HG02571 (cell line): ENCODE measurements at regions not wholly inside any gene's neighbourhood (a gene's known extent, or its start where the extent isn't known, plus 50 kb on each side); places are given as distances from the start of the nearest gene placed in this dataset.

Source experiments
- ATAC-seq: cut with Tn5 transposase; IDR thresholded peaks from one replicate; pipeline ENCODE4 v1.9.1; 2021; ENCODE audit warnings: mild to moderate bottlenecking, moderate library complexity; ENCODE audit not compliant: unreplicated experiment

GRCh38 chr2:196314157-196314556, 142.8 kb upstream of the STK17B start:
- no peak for ATAC-seq

GRCh38 chr2:196314780-196315179, 143.4 kb upstream of the STK17B start:
- ATAC-seq = no peak

GRCh38 chr2:196315388-196316049, 144.1 kb upstream of the STK17B start:
- ATAC-seq = no peak

GRCh38 chr2:196316050-196316430, 144.7 kb upstream of the STK17B start:
- no peak for ATAC-seq

GRCh38 chr2:196318517-196319377, 147.4 kb upstream of the STK17B start:
- ATAC-seq = no peak

GRCh38 chr2:196322973-196323810, 151.8 kb upstream of the STK17B start:
- no peak for ATAC-seq

- ATAC-seq = no peak
Measured at GRCh38 chr2:196324211-196324610, 152.8 kb upstream of the STK17B start.

- ATAC-seq = no peak
Measured at GRCh38 chr2:196328088-196328680, 156.8 kb upstream of the STK17B start.

- no peak for ATAC-seq
Measured at GRCh38 chr2:196329959-196330358, 158.6 kb upstream of the STK17B start.

- ATAC-seq = no peak
Measured at GRCh38 chr2:196330645-196331044, 159.3 kb upstream of the STK17B start.

- no peak for ATAC-seq
Measured at GRCh38 chr2:196331143-196331542, 159.8 kb upstream of the STK17B start.

- no peak for ATAC-seq
Measured at GRCh38 chr2:196331851-196332250, 160.5 kb upstream of the STK17B start.

GRCh38 chr2:196333397-196333796, 162.0 kb upstream of the STK17B start:
- no peak for ATAC-seq

- no peak for ATAC-seq
Measured at GRCh38 chr2:196334710-196335109, 163.3 kb upstream of the STK17B start.

GRCh38 chr2:196335221-196335634, 163.8 kb upstream of the STK17B start:
- ATAC-seq = no peak

- no peak for ATAC-seq
Measured at GRCh38 chr2:196336207-196336606, 164.8 kb upstream of the STK17B start.

GRCh38 chr2:196336715-196337114, 165.3 kb upstream of the STK17B start:
- ATAC-seq = peak; percentile 62

- ATAC-seq = no peak
Measured at GRCh38 chr2:196337208-196337953, 166.0 kb upstream of the STK17B start.

- no peak for ATAC-seq
Measured at GRCh38 chr2:196338440-196338839, 167.1 kb upstream of the STK17B start.

GRCh38 chr2:196341277-196341841, 170.0 kb upstream of the STK17B start:
- ATAC-seq = no peak
